H1 (cell line): ENCODE measurements at regions not wholly inside any gene's neighbourhood (a gene's known extent, or its start where the extent isn't known, plus 50 kb on each side); places are given as distances from the start of the nearest gene placed in this dataset.

ENCODE experiments used
- CBX5 ChIP-seq: fragments of 300-800, 300-1000 bp; sonication (generic); IDR thresholded peaks from 2 replicates; pipeline ENCODE4 v1.7.1; 2016; ENCODE audit warnings: antibody characterized with exemption, low read length, low read depth
- POLR2AphosphoS5 ChIP-seq: IDR thresholded peaks from 2 replicates; pipeline ENCODE4 v1.6.1; 2011; ENCODE audit warnings: low read depth, low read length
- RAD21 ChIP-seq, 2 experiments: IDR thresholded peaks in 1 of 2; conservative IDR thresholded peaks in 1 of 2; 2 replicates each; pipeline ENCODE4 v1.6.1; 2011; ENCODE audit warnings: low read depth in 2 of 2, low read length in 2 of 2, improper control_type of control experiment in 1 of 2, inconsistent platforms in 1 of 2, mild to moderate bottlenecking in 1 of 2, moderate library complexity in 1 of 2
- SUZ12 ChIP-seq: fragments of 200-600 bp; sonication (generic); IDR thresholded peaks from 2 replicates; pipeline ENCODE4 v1.6.1; 2012; ENCODE audit warnings: mild to moderate bottlenecking, inconsistent platforms, low read length, moderate library complexity, mixed read lengths
- TF ChIP-seq, protein P1 (sequence below), 3 experiments: IDR thresholded peaks; 1 replicate in 2 of 3; 2 replicates in 1 of 3; pipeline versions ENCODE4 v1.5.1 to v1.6.1; 2011; ENCODE audit warnings: low read length in 3 of 3, mild to moderate bottlenecking in 3 of 3, inconsistent platforms in 2 of 3, low read depth in 1 of 3, moderate library complexity in 1 of 3; ENCODE audit not compliant: insufficient read depth in 1 of 3; ENCODE audit errors: control extremely low read depth in 1 of 3

GRCh38 chr13:78323040-78323439, 280.3 kb downstream of the POU4F1 start:
- TF ChIP-seq SUZ12 (no peak), POLR2AphosphoS5 (no peak), RAD21 (IDR thresholded peaks at IDR 0.05 in 1 of 2, conservative IDR thresholded peaks at IDR 0.05 in 1 of 2; ENCODE audit: low read depth in 2 of 2, low read length in 2 of 2) (no peak), CBX5 (no peak)
- TF ChIP-seq, protein P1, sequence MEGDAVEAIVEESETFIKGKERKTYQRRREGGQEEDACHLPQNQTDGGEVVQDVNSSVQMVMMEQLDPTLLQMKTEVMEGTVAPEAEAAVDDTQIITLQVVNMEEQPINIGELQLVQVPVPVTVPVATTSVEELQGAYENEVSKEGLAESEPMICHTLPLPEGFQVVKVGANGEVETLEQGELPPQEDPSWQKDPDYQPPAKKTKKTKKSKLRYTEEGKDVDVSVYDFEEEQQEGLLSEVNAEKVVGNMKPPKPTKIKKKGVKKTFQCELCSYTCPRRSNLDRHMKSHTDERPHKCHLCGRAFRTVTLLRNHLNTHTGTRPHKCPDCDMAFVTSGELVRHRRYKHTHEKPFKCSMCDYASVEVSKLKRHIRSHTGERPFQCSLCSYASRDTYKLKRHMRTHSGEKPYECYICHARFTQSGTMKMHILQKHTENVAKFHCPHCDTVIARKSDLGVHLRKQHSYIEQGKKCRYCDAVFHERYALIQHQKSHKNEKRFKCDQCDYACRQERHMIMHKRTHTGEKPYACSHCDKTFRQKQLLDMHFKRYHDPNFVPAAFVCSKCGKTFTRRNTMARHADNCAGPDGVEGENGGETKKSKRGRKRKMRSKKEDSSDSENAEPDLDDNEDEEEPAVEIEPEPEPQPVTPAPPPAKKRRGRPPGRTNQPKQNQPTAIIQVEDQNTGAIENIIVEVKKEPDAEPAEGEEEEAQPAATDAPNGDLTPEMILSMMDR (IDR thresholded peaks at IDR 0.05; ENCODE audit: control extremely low read depth in 1 of 3, insufficient read depth in 1 of 3, low read depth in 1 of 3, low read length in 3 of 3) = no peak
